Transverse colon (tissue), 3 donors: ENCODE measurements at regions not wholly inside any gene's neighbourhood (a gene's known extent, or its start where the extent isn't known, plus 50 kb on each side); places are given as distances from the start of the nearest gene placed in this dataset.

ENCODE experiments used
- EP300 ChIP-seq: sonication (generic); formaldehyde crosslinking; IDR thresholded peaks from one replicate; pipeline ENCODE4 v1.6.1; 2017; ENCODE audit warnings: antibody characterized with exemption, low read depth
- POLR2A ChIP-seq: fragments of 450-650 bp; IDR thresholded peaks from one replicate; pipeline ENCODE4 v1.6.1; 2016; ENCODE audit warnings: antibody characterized with exemption, mild to moderate bottlenecking, moderate library complexity
- TF ChIP-seq, protein P1 (sequence below), 5 experiments: fragments of 200-600 bp in 3 of 5; fragments of 450-650 bp in 2 of 5; sonication (generic) in 3 of 5; IDR thresholded peaks; 1 replicate in 2 of 5; 2 replicates in 3 of 5; pipeline ENCODE4 v1.5.1; 2016 to 2017; ENCODE audit warnings: antibody characterized with exemption in 5 of 5, inconsistent platforms in 3 of 5, mild to moderate bottlenecking in 2 of 5, moderate library complexity in 1 of 5

DNA sequence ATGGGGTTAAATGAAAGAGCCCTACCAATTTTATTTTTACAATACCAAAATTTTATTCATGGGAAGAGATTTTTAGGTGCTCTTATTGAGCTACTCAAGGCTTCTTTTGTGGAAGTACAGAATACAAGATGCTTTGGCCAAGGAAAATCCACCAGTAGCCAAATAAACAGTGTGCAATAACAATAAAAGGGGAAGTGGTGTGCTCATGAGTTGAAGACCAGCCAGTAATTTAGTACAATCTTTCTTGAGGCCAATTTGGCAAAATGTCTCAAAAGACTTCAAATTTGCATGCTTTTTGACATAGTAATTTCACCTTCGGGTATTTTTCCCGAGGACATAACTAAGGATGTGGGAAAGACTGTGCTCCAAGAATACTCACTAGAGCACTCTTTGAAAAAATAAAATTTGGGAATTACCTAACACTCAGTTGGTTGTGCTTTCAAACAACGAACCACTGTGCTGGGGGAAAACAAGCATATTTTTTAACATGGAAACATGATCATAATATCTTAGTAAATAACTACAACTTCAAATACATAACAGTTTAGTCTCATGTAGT, 294.0 kb downstream of the DIPK2A start:
- TF ChIP-seq, protein P1, sequence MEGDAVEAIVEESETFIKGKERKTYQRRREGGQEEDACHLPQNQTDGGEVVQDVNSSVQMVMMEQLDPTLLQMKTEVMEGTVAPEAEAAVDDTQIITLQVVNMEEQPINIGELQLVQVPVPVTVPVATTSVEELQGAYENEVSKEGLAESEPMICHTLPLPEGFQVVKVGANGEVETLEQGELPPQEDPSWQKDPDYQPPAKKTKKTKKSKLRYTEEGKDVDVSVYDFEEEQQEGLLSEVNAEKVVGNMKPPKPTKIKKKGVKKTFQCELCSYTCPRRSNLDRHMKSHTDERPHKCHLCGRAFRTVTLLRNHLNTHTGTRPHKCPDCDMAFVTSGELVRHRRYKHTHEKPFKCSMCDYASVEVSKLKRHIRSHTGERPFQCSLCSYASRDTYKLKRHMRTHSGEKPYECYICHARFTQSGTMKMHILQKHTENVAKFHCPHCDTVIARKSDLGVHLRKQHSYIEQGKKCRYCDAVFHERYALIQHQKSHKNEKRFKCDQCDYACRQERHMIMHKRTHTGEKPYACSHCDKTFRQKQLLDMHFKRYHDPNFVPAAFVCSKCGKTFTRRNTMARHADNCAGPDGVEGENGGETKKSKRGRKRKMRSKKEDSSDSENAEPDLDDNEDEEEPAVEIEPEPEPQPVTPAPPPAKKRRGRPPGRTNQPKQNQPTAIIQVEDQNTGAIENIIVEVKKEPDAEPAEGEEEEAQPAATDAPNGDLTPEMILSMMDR (IDR thresholded peaks at IDR 0.05) = no peak
- TF ChIP-seq POLR2A (no peak), EP300 (no peak)
